HCT116 (cell line): ENCODE measurements at regions not wholly inside any gene's neighbourhood (a gene's known extent, or its start where the extent isn't known, plus 50 kb on each side); places are given as distances from the start of the nearest gene placed in this dataset.

ENCODE experiments used
- ATAC-seq: fragments of 200-7000 bp; cut with Tn5 transposase; 2 replicates; pipeline ENCODE4 v1.9.1; 2020; ENCODE audit warnings: mild to moderate bottlenecking, moderate library complexity
- BruUV-seq: library from RNA; stranded (reverse); fragments of 400-500 nt; replicated peaks from 2 replicates; lab custom pipeline; 2021; lab: Mats Ljungman, UMichigan
- CTCF ChIA-PET: fragments of 300-600 bp; sonication (Branson Sonifier 250); formaldehyde crosslinking; loops from one replicate; lab custom pipeline; 2021; ENCODE audit warnings: antibody characterized with exemption; lab: Charles Lee
- POLR2A ChIA-PET: fragments of 300-600, 350-600 bp; sonication (Branson Sonifier 250); formaldehyde crosslinking; loops from one replicate; lab custom pipeline; 2021; ENCODE audit warnings: antibody characterized with exemption; lab: Charles Lee
- RAD21 ChIA-PET, 2 experiments: fragments of 300-600 bp; sonication (Branson Sonifier 250); formaldehyde crosslinking; loops; one replicate each; lab custom pipeline; 2023; ENCODE audit warnings: low total read pairs in 2 of 2; ENCODE audit not compliant: uncharacterized antibody in 2 of 2, unreplicated experiment in 2 of 2, low non-redundant PET in 1 of 2; lab: Charles Lee
- DNase-seq: peaks from one replicate; pipeline ENCODE4 v3.0.0-alpha.2; 2010; ENCODE audit warnings: low read depth, low spot score
- H2AFZ ChIP-seq: fragments of 200-600 bp; shearing (Covaris generic), sonication (generic); 2 replicates; pipeline ENCODE4 v1.6.1; 2017; ENCODE audit warnings: low read depth, mixed run types, mixed read lengths, antibody characterized with exemption, low read length; ENCODE audit not compliant: poor library complexity, severe bottlenecking
- H3K27ac ChIP-seq: 2 replicates; pipeline ENCODE4 v1.5.1; 2012; ENCODE audit warnings: low read depth, low read length
- H3K27me3 ChIP-seq: fragments of 200-600 bp; sonication (generic); 2 replicates; pipeline ENCODE4 v1.6.1; 2016; ENCODE audit warnings: mixed run types, low read length, mixed read lengths; ENCODE audit not compliant: insufficient read depth
- H3K36me3 ChIP-seq, 2 experiments: fragments of 200-500 bp in 1 of 2; fragments of 200-600 bp in 1 of 2; sonication (Bioruptor generic) in 1 of 2; sonication (generic) in 1 of 2; 2 replicates each; pipeline versions ENCODE4 v1.5.1 to v1.6.1; 2014 to 2016; ENCODE audit warnings: low read length in 2 of 2, inconsistent platforms in 1 of 2, mixed read lengths in 1 of 2, mixed run types in 1 of 2; ENCODE audit not compliant: insufficient read depth in 2 of 2, control insufficient read depth in 1 of 2
- H3K4me1 ChIP-seq, 2 experiments: fragments of 200-600 bp in 1 of 2; sonication (generic) in 1 of 2; 2 replicates each; pipeline versions ENCODE4 v1.5.1 to v1.6.1; 2012 to 2017; ENCODE audit warnings: low read length in 2 of 2, inconsistent platforms in 1 of 2, mild to moderate bottlenecking in 1 of 2, mixed read lengths in 1 of 2, mixed run types in 1 of 2, moderate library complexity in 1 of 2; ENCODE audit not compliant: insufficient read depth in 2 of 2, control insufficient read depth in 1 of 2
- H3K4me2 ChIP-seq: fragments of 200-600 bp; sonication (generic); 2 replicates; pipeline ENCODE4 v1.6.1; 2017; ENCODE audit warnings: mixed run types, low read length, mixed read lengths
- H3K4me3 ChIP-seq, 2 experiments: fragments of 200-600 bp in 1 of 2; sonication (generic) in 1 of 2; replicated peaks in 1 of 2; 2 replicates each; pipeline ENCODE4 v1.5.1; 2011 to 2016; ENCODE audit warnings: low read length in 2 of 2, control low read depth in 1 of 2, low read depth in 1 of 2, mild to moderate bottlenecking in 1 of 2, mixed read lengths in 1 of 2, mixed run types in 1 of 2
- H3K79me2 ChIP-seq: fragments of 200-600 bp; sonication (generic); 2 replicates; pipeline ENCODE4 v1.6.1; 2017; ENCODE audit warnings: mild to moderate bottlenecking, mixed run types, low read length, moderate library complexity, mixed read lengths; ENCODE audit not compliant: insufficient read depth
- H3K9ac ChIP-seq: fragments of 200-600 bp; sonication (generic); 2 replicates; pipeline ENCODE4 v1.6.1; 2016; ENCODE audit warnings: low read length, mixed read lengths
- H3K9me2 ChIP-seq: fragments of 200-600 bp; sonication (generic), shearing (Covaris generic); 2 replicates; pipeline ENCODE4 v1.6.1; 2017; ENCODE audit warnings: mixed run types, mild to moderate bottlenecking, moderate library complexity; ENCODE audit not compliant: insufficient read depth
- H3K9me3 ChIP-seq, 2 experiments: fragments of 200-500 bp in 1 of 2; fragments of 200-600 bp in 1 of 2; sonication (Bioruptor generic) in 1 of 2; sonication (generic) in 1 of 2; 2 replicates each; pipeline ENCODE4 v1.6.1; 2014 to 2017; ENCODE audit warnings: low read length in 2 of 2, mixed read lengths in 2 of 2, inconsistent platforms in 1 of 2, low read depth in 1 of 2, mild to moderate bottlenecking in 1 of 2, mixed run types in 1 of 2, moderate library complexity in 1 of 2; ENCODE audit not compliant: control insufficient read depth in 1 of 2, insufficient read depth in 1 of 2
- H4K20me1 ChIP-seq: fragments of 200-600 bp; sonication (generic), shearing (Covaris generic); 2 replicates; pipeline ENCODE4 v1.6.1; 2017; ENCODE audit warnings: mixed run types, mild to moderate bottlenecking, moderate library complexity; ENCODE audit not compliant: insufficient read depth
- CBX3 ChIP-seq: IDR thresholded peaks from 2 replicates; pipeline ENCODE4 v1.6.1; 2012; ENCODE audit warnings: low read depth
- EGR1 ChIP-seq: IDR thresholded peaks from 2 replicates; pipeline ENCODE4 v1.6.1; 2012; ENCODE audit warnings: low read depth
- JUND ChIP-seq: IDR thresholded peaks from 2 replicates; pipeline ENCODE4 v1.6.1; 2012
- RAD21 ChIP-seq: IDR thresholded peaks from 2 replicates; pipeline ENCODE4 v1.6.1; 2012; ENCODE audit warnings: low read depth, mild to moderate bottlenecking
- SIN3A ChIP-seq: IDR thresholded peaks from 2 replicates; pipeline ENCODE4 v1.6.1; 2012; ENCODE audit warnings: low read depth
- SP1 ChIP-seq: IDR thresholded peaks from 2 replicates; pipeline ENCODE4 v1.6.1; 2012; ENCODE audit warnings: low read depth
- SRF ChIP-seq: IDR thresholded peaks from 2 replicates; pipeline ENCODE4 v1.6.1; 2012; ENCODE audit warnings: low read depth
- YY1 ChIP-seq: IDR thresholded peaks from 2 replicates; pipeline ENCODE4 v1.6.1; 2011; ENCODE audit warnings: low read length, low read depth, moderate library complexity, mild to moderate bottlenecking; ENCODE audit not compliant: insufficient replicate concordance; ENCODE audit errors: extremely low read depth
- ZFX ChIP-seq: fragments of 450-650 bp; IDR thresholded peaks from 2 replicates; pipeline ENCODE4 v1.6.1; 2017
- intact Hi-C: fragments of 100-400 bp; cut with micrococcal nuclease; formaldehyde crosslinking; loops from 2 replicates; pipeline ENCODE4 v1.10.0; 2022
- TF ChIP-seq, protein P1 (sequence below), 3 experiments: fragments of 200-600 bp in 1 of 3; sonication (generic) in 1 of 3; IDR thresholded peaks in 2 of 3; conservative IDR thresholded peaks in 1 of 3; 2 replicates each; pipeline ENCODE4 v1.5.1; 2012 to 2017; ENCODE audit warnings: low read depth in 2 of 3, low read length in 2 of 3, antibody characterized with exemption in 1 of 3, borderline replicate concordance in 1 of 3, control low read depth in 1 of 3, mild to moderate bottlenecking in 1 of 3, mixed read lengths in 1 of 3, mixed run types in 1 of 3, moderate library complexity in 1 of 3; ENCODE audit not compliant: insufficient read depth in 1 of 3
- TF ChIP-seq, protein P2 (sequence below): IDR thresholded peaks from 2 replicates; pipeline ENCODE4 v1.6.1; 2011; ENCODE audit warnings: mild to moderate bottlenecking, low read length, moderate library complexity; ENCODE audit not compliant: insufficient replicate concordance; ENCODE audit errors: extremely low read depth

DNA sequence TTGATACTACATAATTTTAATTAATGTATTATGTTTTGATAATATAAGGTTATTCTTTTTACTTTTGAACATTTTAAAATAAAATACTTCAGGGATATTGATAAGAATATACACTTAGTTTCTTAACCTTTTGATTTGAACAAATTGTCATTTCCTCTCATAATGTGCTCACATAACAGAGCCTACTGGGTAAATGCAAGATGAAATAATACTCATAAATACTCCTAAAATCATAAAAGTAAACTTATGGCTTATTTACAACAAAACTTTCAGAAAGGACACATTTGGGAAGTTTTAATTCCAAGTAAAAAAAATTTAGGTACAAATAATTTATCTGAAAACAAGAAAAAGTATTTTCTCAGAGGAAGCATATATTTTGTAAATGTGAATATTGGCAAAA, 101.6 kb upstream of the ABCB5 start:
- no peak for ATAC-seq
- DNase-seq = no peak
- intact Hi-C loops = no loop called here
- ChIA-PET CTCF (interaction anchor here (0.5 kb wide), 1 partner anchor 192 kb away, joined by 3 read pairs; no protein-coding TSS in a partner anchor), RAD21 (no interaction called here), POLR2A (no interaction called here)
- Histone ChIP-seq H3K27me3 (no peaks in the 10 kb centered on the region), H3K27ac (no peak overlapping the region), H3K9me3 (no peaks in the 10 kb centered on the region), H2AFZ (no peak overlapping the region), H3K9me2 (no peaks in the 10 kb centered on the region), H3K4me3 (no peak overlapping the region), H3K79me2 (no peaks in the 10 kb centered on the region), H3K9ac (no peak overlapping the region), H4K20me1 (no peaks in the 10 kb centered on the region), H3K4me2 (no peak overlapping the region), H3K36me3 (no peaks in the 10 kb centered on the region), H3K4me1 (no peaks in the 10 kb centered on the region)
- BruUV-seq = no TSS peak
- TF ChIP-seq SIN3A = no peak
- no peak for TF ChIP-seq CBX3
- TF ChIP-seq RAD21 = no peak
- TF ChIP-seq YY1 = no peak
- TF ChIP-seq SP1 = no peak
- TF ChIP-seq, protein P1, sequence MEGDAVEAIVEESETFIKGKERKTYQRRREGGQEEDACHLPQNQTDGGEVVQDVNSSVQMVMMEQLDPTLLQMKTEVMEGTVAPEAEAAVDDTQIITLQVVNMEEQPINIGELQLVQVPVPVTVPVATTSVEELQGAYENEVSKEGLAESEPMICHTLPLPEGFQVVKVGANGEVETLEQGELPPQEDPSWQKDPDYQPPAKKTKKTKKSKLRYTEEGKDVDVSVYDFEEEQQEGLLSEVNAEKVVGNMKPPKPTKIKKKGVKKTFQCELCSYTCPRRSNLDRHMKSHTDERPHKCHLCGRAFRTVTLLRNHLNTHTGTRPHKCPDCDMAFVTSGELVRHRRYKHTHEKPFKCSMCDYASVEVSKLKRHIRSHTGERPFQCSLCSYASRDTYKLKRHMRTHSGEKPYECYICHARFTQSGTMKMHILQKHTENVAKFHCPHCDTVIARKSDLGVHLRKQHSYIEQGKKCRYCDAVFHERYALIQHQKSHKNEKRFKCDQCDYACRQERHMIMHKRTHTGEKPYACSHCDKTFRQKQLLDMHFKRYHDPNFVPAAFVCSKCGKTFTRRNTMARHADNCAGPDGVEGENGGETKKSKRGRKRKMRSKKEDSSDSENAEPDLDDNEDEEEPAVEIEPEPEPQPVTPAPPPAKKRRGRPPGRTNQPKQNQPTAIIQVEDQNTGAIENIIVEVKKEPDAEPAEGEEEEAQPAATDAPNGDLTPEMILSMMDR (IDR thresholded peaks at IDR 0.05 in 2 of 3, conservative IDR thresholded peaks at IDR 0.05 in 1 of 3; ENCODE audit: borderline replicate concordance in 1 of 3, insufficient read depth in 1 of 3, low read depth in 2 of 3, low read length in 2 of 3) = no peak
- no peak for TF ChIP-seq EGR1
- no peak for TF ChIP-seq JUND
- TF ChIP-seq, protein P2, sequence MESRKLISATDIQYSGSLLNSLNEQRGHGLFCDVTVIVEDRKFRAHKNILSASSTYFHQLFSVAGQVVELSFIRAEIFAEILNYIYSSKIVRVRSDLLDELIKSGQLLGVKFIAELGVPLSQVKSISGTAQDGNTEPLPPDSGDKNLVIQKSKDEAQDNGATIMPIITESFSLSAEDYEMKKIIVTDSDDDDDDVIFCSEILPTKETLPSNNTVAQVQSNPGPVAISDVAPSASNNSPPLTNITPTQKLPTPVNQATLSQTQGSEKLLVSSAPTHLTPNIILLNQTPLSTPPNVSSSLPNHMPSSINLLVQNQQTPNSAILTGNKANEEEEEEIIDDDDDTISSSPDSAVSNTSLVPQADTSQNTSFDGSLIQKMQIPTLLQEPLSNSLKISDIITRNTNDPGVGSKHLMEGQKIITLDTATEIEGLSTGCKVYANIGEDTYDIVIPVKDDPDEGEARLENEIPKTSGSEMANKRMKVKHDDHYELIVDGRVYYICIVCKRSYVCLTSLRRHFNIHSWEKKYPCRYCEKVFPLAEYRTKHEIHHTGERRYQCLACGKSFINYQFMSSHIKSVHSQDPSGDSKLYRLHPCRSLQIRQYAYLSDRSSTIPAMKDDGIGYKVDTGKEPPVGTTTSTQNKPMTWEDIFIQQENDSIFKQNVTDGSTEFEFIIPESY = no peak
- no peak for TF ChIP-seq ZFX
- TF ChIP-seq SRF = no peak
